Loucy (cell line): ENCODE measurements at regions not wholly inside any gene's neighbourhood (a gene's known extent, or its start where the extent isn't known, plus 50 kb on each side); places are given as distances from the start of the nearest gene placed in this dataset.

Source experiments
- H2AFZ ChIP-seq: fragments of 200-600 bp; sonication (generic); 2 replicates; pipeline ENCODE4 v1.6.0; 2016; ENCODE audit warnings: antibody characterized with exemption, mild to moderate bottlenecking, low read length, moderate library complexity
- H3F3A ChIP-seq: fragments of 200-600 bp; 2 replicates; pipeline ENCODE4 v1.6.0; 2016; ENCODE audit warnings: antibody characterized with exemption, low read depth, mild to moderate bottlenecking
- H3K27me3 ChIP-seq: fragments of 200-600 bp; sonication (generic); 2 replicates; pipeline ENCODE4 v1.6.1; 2014; ENCODE audit warnings: low read length, mild to moderate bottlenecking; ENCODE audit not compliant: insufficient read depth, poor library complexity, severe bottlenecking
- H3K36me3 ChIP-seq: fragments of 200-600 bp; sonication (generic); 2 replicates; pipeline ENCODE4 v1.6.1; 2016; ENCODE audit warnings: low read length; ENCODE audit not compliant: insufficient read depth
- H3K4me1 ChIP-seq: fragments of 200-600 bp; sonication (generic); 2 replicates; pipeline ENCODE4 v1.5.1; 2014; ENCODE audit warnings: low read length, mild to moderate bottlenecking; ENCODE audit not compliant: insufficient read depth, poor library complexity, severe bottlenecking
- H3K4me2 ChIP-seq: fragments of 200-600 bp; sonication (generic); 2 replicates; pipeline ENCODE4 v1.6.0; 2014; ENCODE audit warnings: antibody characterized with exemption, low read length, low read depth, mild to moderate bottlenecking; ENCODE audit not compliant: poor library complexity, severe bottlenecking
- H3K4me3 ChIP-seq: fragments of 200-600 bp; sonication (generic); 2 replicates; pipeline ENCODE4 v1.5.1; 2014; ENCODE audit warnings: low read length, mild to moderate bottlenecking, mixed read lengths; ENCODE audit not compliant: poor library complexity, severe bottlenecking
- H3K79me2 ChIP-seq: fragments of 200-600 bp; sonication (generic); 2 replicates; pipeline ENCODE4 v1.6.1; 2014; ENCODE audit warnings: low read length; ENCODE audit not compliant: insufficient read depth
- H3K9ac ChIP-seq: fragments of 200-600 bp; sonication (generic); 2 replicates; pipeline ENCODE4 v1.6.0; 2014; ENCODE audit warnings: mild to moderate bottlenecking, low read depth, low read length, moderate library complexity; ENCODE audit not compliant: poor library complexity, severe bottlenecking
- H3K9me2 ChIP-seq: fragments of 200-600 bp; sonication (generic); replicated peaks from 2 replicates; pipeline ENCODE4 v1.6.1; 2016; ENCODE audit warnings: low read depth, low read length, mixed read lengths
- H3K9me3 ChIP-seq: fragments of 200-600 bp; sonication (generic); 2 replicates; pipeline ENCODE4 v1.6.1; 2014; ENCODE audit warnings: mild to moderate bottlenecking, antibody characterized with exemption, low read length, low read depth; ENCODE audit not compliant: insufficient read depth
- H4K20me1 ChIP-seq: fragments of 200-600 bp; sonication (generic); 2 replicates; pipeline ENCODE4 v1.6.0; 2014; ENCODE audit warnings: antibody characterized with exemption, low read length, mild to moderate bottlenecking; ENCODE audit not compliant: insufficient read depth, poor library complexity, severe bottlenecking
- CTCF ChIP-seq: fragments of 200-600 bp; sonication (generic); conservative IDR thresholded peaks from 2 replicates; pipeline ENCODE4 v1.5.1; 2014; ENCODE audit warnings: mild to moderate bottlenecking, antibody characterized with exemption, low read length
- EZH2phosphoT487 ChIP-seq: fragments of 200-600 bp; IDR thresholded peaks from 2 replicates; pipeline ENCODE4 v1.6.1; 2018; ENCODE audit warnings: antibody characterized with exemption, mild to moderate bottlenecking, moderate library complexity, borderline replicate concordance

GRCh38 chr5:84693256-84693655 is 308.6 kb upstream of the EDIL3 start:
- Histone ChIP-seq H3K4me1 (no peaks in the 10 kb centered on the region), H3F3A (no peaks in the 10 kb centered on the region), H4K20me1 (no peaks in the 10 kb centered on the region), H3K27me3 (no peaks in the 10 kb centered on the region), H3K9me2 (0 out of 2 replicates have a peak, but pooled peaks cover 3% of the 10 kb centered on the region), H3K36me3 (no peaks in the 10 kb centered on the region), H3K4me2 (no peak overlapping the region), H3K79me2 (no peaks in the 10 kb centered on the region), H2AFZ (no peak overlapping the region), H3K4me3 (no peak overlapping the region), H3K9me3 (no peaks in the 10 kb centered on the region), H3K9ac (no peak overlapping the region)
- TF ChIP-seq CTCF (no peak), EZH2phosphoT487 (no peak)

- Histone ChIP-seq H3K27me3 (no peaks in the 10 kb centered on the region), H3K9ac (no peak overlapping the region), H3K79me2 (no peaks in the 10 kb centered on the region), H3K9me3 (no peaks in the 10 kb centered on the region), H3K9me2 (0 out of 2 replicates have a peak, but pooled peaks cover 3% of the 10 kb centered on the region), H3F3A (no peaks in the 10 kb centered on the region), H3K4me1 (no peaks in the 10 kb centered on the region), H4K20me1 (no peaks in the 10 kb centered on the region), H3K4me3 (no peak overlapping the region), H3K4me2 (no peak overlapping the region), H2AFZ (no peak overlapping the region), H3K36me3 (no peaks in the 10 kb centered on the region)
- no peak for TF ChIP-seq EZH2phosphoT487
- TF ChIP-seq CTCF, result no peak
Measured at GRCh38 chr5:84688566-84688965, 303.9 kb upstream of the EDIL3 start.

GRCh38 chr5:84685121-84685894 is 300.6 kb upstream of the EDIL3 start:
- no peak for TF ChIP-seq EZH2phosphoT487
- TF ChIP-seq CTCF, result no peak
- no peak overlapping the region for H3K9ac ChIP-seq
- H4K20me1 ChIP-seq, result no peaks in the 10 kb centered on the region

More at GRCh38 chr5:84685121-84685894, 300.6 kb upstream of the EDIL3 start:
- Histone ChIP-seq H3F3A (no peaks in the 10 kb centered on the region), H3K9me2 (no peaks in the 10 kb centered on the region), H3K4me3 (no peak overlapping the region), H3K36me3 (no peaks in the 10 kb centered on the region), H2AFZ (no peak overlapping the region), H3K4me1 (no peaks in the 10 kb centered on the region), H3K27me3 (no peaks in the 10 kb centered on the region), H3K79me2 (no peaks in the 10 kb centered on the region), H3K9me3 (no peaks in the 10 kb centered on the region), H3K4me2 (no peak overlapping the region)
